ENCODE measurements at regions not wholly inside any gene's neighbourhood (a gene's known extent, or its start where the extent isn't known, plus 50 kb on each side); places are given as distances from the start of the nearest gene placed in this dataset.

DNA sequence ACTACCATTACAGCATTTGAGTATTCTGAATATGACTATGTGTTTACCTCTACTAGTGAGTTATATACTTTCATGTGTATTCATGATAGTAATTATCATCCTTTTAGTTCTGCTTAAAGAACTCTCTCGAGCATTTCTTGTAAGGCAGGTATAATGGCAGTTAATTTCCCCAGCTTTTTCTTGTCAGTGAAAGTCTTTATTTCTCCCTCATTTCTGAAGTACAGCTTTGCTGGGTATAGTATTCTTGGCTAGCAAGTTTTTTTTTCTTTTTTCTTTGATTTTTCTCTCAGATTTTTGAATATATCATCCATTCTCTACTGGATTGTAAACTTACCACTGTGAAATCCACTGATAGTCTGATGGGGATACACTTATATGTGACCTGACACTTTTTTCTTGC lies 165.9 kb upstream of the ARHGAP5 start:
- TF ChIP-seq, protein P1, sequence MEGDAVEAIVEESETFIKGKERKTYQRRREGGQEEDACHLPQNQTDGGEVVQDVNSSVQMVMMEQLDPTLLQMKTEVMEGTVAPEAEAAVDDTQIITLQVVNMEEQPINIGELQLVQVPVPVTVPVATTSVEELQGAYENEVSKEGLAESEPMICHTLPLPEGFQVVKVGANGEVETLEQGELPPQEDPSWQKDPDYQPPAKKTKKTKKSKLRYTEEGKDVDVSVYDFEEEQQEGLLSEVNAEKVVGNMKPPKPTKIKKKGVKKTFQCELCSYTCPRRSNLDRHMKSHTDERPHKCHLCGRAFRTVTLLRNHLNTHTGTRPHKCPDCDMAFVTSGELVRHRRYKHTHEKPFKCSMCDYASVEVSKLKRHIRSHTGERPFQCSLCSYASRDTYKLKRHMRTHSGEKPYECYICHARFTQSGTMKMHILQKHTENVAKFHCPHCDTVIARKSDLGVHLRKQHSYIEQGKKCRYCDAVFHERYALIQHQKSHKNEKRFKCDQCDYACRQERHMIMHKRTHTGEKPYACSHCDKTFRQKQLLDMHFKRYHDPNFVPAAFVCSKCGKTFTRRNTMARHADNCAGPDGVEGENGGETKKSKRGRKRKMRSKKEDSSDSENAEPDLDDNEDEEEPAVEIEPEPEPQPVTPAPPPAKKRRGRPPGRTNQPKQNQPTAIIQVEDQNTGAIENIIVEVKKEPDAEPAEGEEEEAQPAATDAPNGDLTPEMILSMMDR (IDR thresholded peaks at IDR 0.05; ENCODE audit: low read depth, low read length, poor library complexity, severe bottlenecking): no peak
- no peak for TF ChIP-seq EZH2phosphoT487 (IDR thresholded peaks at IDR 0.05; ENCODE audit: borderline replicate concordance, low read length)

Data from DOHH2 (cell line).